HG02970 (cell line): ENCODE measurements at regions not wholly inside any gene's neighbourhood (a gene's known extent, or its start where the extent isn't known, plus 50 kb on each side); places are given as distances from the start of the nearest gene placed in this dataset.

Experiments
- ATAC-seq: cut with Tn5 transposase; IDR thresholded peaks from one replicate; pipeline ENCODE4 v1.9.1; 2021; ENCODE audit warnings: mild to moderate bottlenecking, moderate library complexity, moderate number of reproducible peaks; ENCODE audit not compliant: unreplicated experiment, low FRiP score

GRCh38 chr9:119441338-119441737, 72.1 kb upstream of the BRINP1 start:
- ATAC-seq = no peak

- ATAC-seq = no peak
Observed at GRCh38 chr9:119436261-119436660, 67.0 kb upstream of the BRINP1 start.

GRCh38 chr9:119435076-119435475, 65.8 kb upstream of the BRINP1 start:
- ATAC-seq = no peak

GRCh38 chr9:119432428-119432827, 63.2 kb upstream of the BRINP1 start:
- no peak for ATAC-seq

GRCh38 chr9:119429302-119429701, 60.1 kb upstream of the BRINP1 start:
- no peak for ATAC-seq

- no peak for ATAC-seq
Observed at GRCh38 chr9:119420231-119420630, 51.0 kb upstream of the BRINP1 start.
